ENCODE measurements at regions not wholly inside any gene's neighbourhood (a gene's known extent, or its start where the extent isn't known, plus 50 kb on each side); places are given as distances from the start of the nearest gene placed in this dataset.
A peak's percentile ranks its signal among the peaks of the same experiment; 100 is the strongest.

- no peak for DNase-seq
Observed at GRCh38 chr16:77594799-77595596, 127.3 kb upstream of the NUDT7 start.

GRCh38 chr16:77596261-77596660 is 126.1 kb upstream of the NUDT7 start:
- no peak for DNase-seq

GRCh38 chr16:77599793-77600415 is 122.4 kb upstream of the NUDT7 start:
- DNase-seq, result no peak

- DNase-seq, result no peak
Observed at GRCh38 chr16:77600555-77600954, 121.8 kb upstream of the NUDT7 start.

- no peak for DNase-seq
Observed at GRCh38 chr16:77603656-77604055, 118.7 kb upstream of the NUDT7 start.

GRCh38 chr16:77610496-77610895 is 111.8 kb upstream of the NUDT7 start:
- DNase-seq, result no peak

GRCh38 chr16:77611386-77611785 is 110.9 kb upstream of the NUDT7 start:
- no peak for DNase-seq

GRCh38 chr16:77612596-77612995 is 109.7 kb upstream of the NUDT7 start:
- DNase-seq, result peak; percentile 11

- peak; percentile 9 for DNase-seq
Observed at GRCh38 chr16:77613095-77613494, 109.2 kb upstream of the NUDT7 start.

GRCh38 chr16:77617553-77617952 is 104.8 kb upstream of the NUDT7 start:
- DNase-seq, result no peak

GRCh38 chr16:77617996-77618395 is 104.3 kb upstream of the NUDT7 start:
- no peak for DNase-seq

- DNase-seq, result no peak
Observed at GRCh38 chr16:77618951-77619350, 103.4 kb upstream of the NUDT7 start.

- no peak for DNase-seq
Observed at GRCh38 chr16:77624085-77624484, 98.2 kb upstream of the NUDT7 start.

- DNase-seq, result no peak
Observed at GRCh38 chr16:77636615-77637014, 85.7 kb upstream of the NUDT7 start.

GRCh38 chr16:77637940-77638339 is 84.4 kb upstream of the NUDT7 start:
- peak; percentile 10 for DNase-seq

GRCh38 chr16:77643176-77643575 is 79.1 kb upstream of the NUDT7 start:
- DNase-seq, result no peak

GRCh38 chr16:77645764-77646163 is 76.5 kb upstream of the NUDT7 start:
- DNase-seq, result no peak

- DNase-seq, result no peak
Observed at GRCh38 chr16:77647726-77648125, 74.6 kb upstream of the NUDT7 start.

GRCh38 chr16:77650761-77651160 is 71.6 kb upstream of the NUDT7 start:
- no peak for DNase-seq

GRCh38 chr16:77652399-77652798 is 69.9 kb upstream of the NUDT7 start:
- no peak for DNase-seq

GRCh38 chr16:77657016-77657415 is 65.3 kb upstream of the NUDT7 start:
- DNase-seq, result no peak

GRCh38 chr16:77660311-77660710 is 62.0 kb upstream of the NUDT7 start:
- peak; percentile 37 for DNase-seq

- DNase-seq, result no peak
Observed at GRCh38 chr16:77662246-77662645, 60.1 kb upstream of the NUDT7 start.

GRCh38 chr16:77663711-77664110 is 58.6 kb upstream of the NUDT7 start:
- DNase-seq, result no peak
